Lower leg skin (tissue), 4 donors: ENCODE measurements at regions not wholly inside any gene's neighbourhood (a gene's known extent, or its start where the extent isn't known, plus 50 kb on each side); places are given as distances from the start of the nearest gene placed in this dataset.
"Not testable (repeated sequence)": the region's sequence is repeated elsewhere in the genome, so short reads cannot be mapped to it uniquely, and the experiment has no call there.

Experiments used
- DNase-seq, 2 donors: peaks; one replicate each; pipeline ENCODE4 v3.0.0-alpha.2; 2019; ENCODE audit warnings: low spot score in 2 of 2
- H3K4me3 ChIP-seq: fragments of 200-600 bp; sonication (generic); 2 replicates; pipeline ENCODE4 v1.5.1; 2017; ENCODE audit warnings: mild to moderate bottlenecking, low read depth; ENCODE audit not compliant: poor library complexity, severe bottlenecking
- CTCF ChIP-seq, 3 donors: fragments of 450-650 bp; IDR thresholded peaks; one replicate each; pipeline ENCODE4 v1.5.1; 2016; ENCODE audit warnings: antibody characterized with exemption in 3 of 3, mild to moderate bottlenecking in 3 of 3, moderate library complexity in 2 of 3
- POLR2A ChIP-seq, 2 donors: fragments of 450-650 bp; IDR thresholded peaks; one replicate each; pipeline ENCODE4 v1.6.1; 2016 to 2017; ENCODE audit warnings: antibody characterized with exemption in 2 of 2, mild to moderate bottlenecking in 1 of 2, moderate library complexity in 1 of 2
- WGBS, 2 donors: methylation state at CpG; one replicate each; pipeline ENCODE4 v1.1.5; 2018; 5-methylcytosine and 5-hydroxymethylcytosine counted together
- intact Hi-C: fragments of 100-400 bp; cut with DNase I; formaldehyde crosslinking; loops from one replicate; pipeline ENCODE4 v1.15.0; 2023; ENCODE audit warnings: low total_unique reads

GRCh38 chr2:75379476-75380210 lies 180.3 kb upstream of the TACR1 start:
- H3K4me3 ChIP-seq: no peak overlapping the region
- intact Hi-C loops: no loop called here
- 56 to 60% methylated on average over 7 of the region's 7 CpGs for WGBS, 2 donors
- no peak for TF ChIP-seq CTCF (IDR thresholded peaks at IDR 0.05)
- TF ChIP-seq POLR2A (IDR thresholded peaks at IDR 0.05): no peak
- no peak for DNase-seq

GRCh38 chr2:75375646-75376582 lies 176.6 kb upstream of the TACR1 start:
- intact Hi-C loops: no loop called here
- no peak overlapping the region for H3K4me3 ChIP-seq
- TF ChIP-seq POLR2A (IDR thresholded peaks at IDR 0.05) (no peak), CTCF (IDR thresholded peaks at IDR 0.05) (no peak)
- DNase-seq: no peak
- WGBS, 2 donors: 68 to 71% methylated on average over 3 of the region's 3 CpGs

- intact Hi-C loops, DNase-seq, H3K4me3 ChIP-seq: not testable (repeated sequence)
- 75 to 81% methylated on average over 6 of the region's 6 CpGs for WGBS, 2 donors
Observed at GRCh38 chr2:75374414-75374957, 175.2 kb upstream of the TACR1 start.

GRCh38 chr2:75367401-75367800 lies 168.1 kb upstream of the TACR1 start:
- intact Hi-C loops: no loop called here
- no peak for TF ChIP-seq CTCF (IDR thresholded peaks at IDR 0.05)
- no peak for DNase-seq
- H3K4me3 ChIP-seq: no peak overlapping the region
- WGBS, 2 donors: 36 to 91% methylated on average over 1 of the region's 1 CpG

- intact Hi-C loops: no loop called here
- DNase-seq: no peak
- no peak overlapping the region for H3K4me3 ChIP-seq
- no peak for TF ChIP-seq CTCF (IDR thresholded peaks at IDR 0.05)
- TF ChIP-seq POLR2A (IDR thresholded peaks at IDR 0.05): no peak
Observed at GRCh38 chr2:75361486-75361885, 162.2 kb upstream of the TACR1 start.

- 85 to 89% methylated on average over 1 of the region's 1 CpG for WGBS, 2 donors
- intact Hi-C loops: no loop called here
- TF ChIP-seq CTCF (IDR thresholded peaks at IDR 0.05): no peak
- TF ChIP-seq POLR2A (IDR thresholded peaks at IDR 0.05): no peak
- no peak overlapping the region for H3K4me3 ChIP-seq
- DNase-seq: no peak
Observed at GRCh38 chr2:75360945-75361344, 161.6 kb upstream of the TACR1 start.
